HG02938 (cell line): ENCODE measurements at regions not wholly inside any gene's neighbourhood (a gene's known extent, or its start where the extent isn't known, plus 50 kb on each side); places are given as distances from the start of the nearest gene placed in this dataset.
"Not testable (repeated sequence)": the region's sequence is repeated elsewhere in the genome, so short reads cannot be mapped to it uniquely, and the experiment has no call there.

Experiments used
- ATAC-seq: cut with Tn5 transposase; IDR thresholded peaks from one replicate; pipeline ENCODE4 v1.9.1; 2021; ENCODE audit warnings: mild to moderate bottlenecking, moderate library complexity; ENCODE audit not compliant: unreplicated experiment

GRCh38 chr16:26386096-26386495, 680.6 kb upstream of the C16orf82 start:
- no peak for ATAC-seq

- no peak for ATAC-seq
Measured at GRCh38 chr16:26391833-26392232, 674.9 kb upstream of the C16orf82 start.

GRCh38 chr16:26394409-26394808, 672.3 kb upstream of the C16orf82 start:
- ATAC-seq, result no peak

GRCh38 chr16:26395700-26396099, 671.0 kb upstream of the C16orf82 start:
- ATAC-seq, result no peak

GRCh38 chr16:26396511-26397235, 670.1 kb upstream of the C16orf82 start:
- ATAC-seq, result no peak

GRCh38 chr16:26413780-26414179, 652.9 kb upstream of the C16orf82 start:
- no peak for ATAC-seq

GRCh38 chr16:26419458-26419857, 647.3 kb upstream of the C16orf82 start:
- ATAC-seq, result not testable (repeated sequence)

- no peak for ATAC-seq
Measured at GRCh38 chr16:26430618-26431017, 636.1 kb upstream of the C16orf82 start.

GRCh38 chr16:26433807-26434206, 632.9 kb upstream of the C16orf82 start:
- ATAC-seq, result no peak

GRCh38 chr16:26441178-26441577, 625.5 kb upstream of the C16orf82 start:
- ATAC-seq, result no peak

- no peak for ATAC-seq
Measured at GRCh38 chr16:26442321-26442720, 624.4 kb upstream of the C16orf82 start.

GRCh38 chr16:26447570-26447969, 619.2 kb upstream of the C16orf82 start:
- no peak for ATAC-seq

- no peak for ATAC-seq
Measured at GRCh38 chr16:26453215-26453614, 613.5 kb upstream of the C16orf82 start.

- ATAC-seq, result no peak
Measured at GRCh38 chr16:26454102-26454501, 612.6 kb upstream of the C16orf82 start.

GRCh38 chr16:26456074-26456473, 610.7 kb upstream of the C16orf82 start:
- no peak for ATAC-seq

- ATAC-seq, result no peak
Measured at GRCh38 chr16:26457095-26457494, 609.6 kb upstream of the C16orf82 start.

- ATAC-seq, result no peak
Measured at GRCh38 chr16:26457882-26458281, 608.8 kb upstream of the C16orf82 start.

GRCh38 chr16:26464576-26465266, 602.0 kb upstream of the C16orf82 start:
- no peak for ATAC-seq

- not testable (repeated sequence) for ATAC-seq
Measured at GRCh38 chr16:26474405-26474804, 592.3 kb upstream of the C16orf82 start.

GRCh38 chr16:26475596-26475995, 591.1 kb upstream of the C16orf82 start:
- no peak for ATAC-seq

GRCh38 chr16:26491101-26491670, 575.5 kb upstream of the C16orf82 start:
- no peak for ATAC-seq

GRCh38 chr16:26491962-26492361, 574.8 kb upstream of the C16orf82 start:
- no peak for ATAC-seq
